Uterus (tissue), 3 donors: ENCODE measurements at regions not wholly inside any gene's neighbourhood (a gene's known extent, or its start where the extent isn't known, plus 50 kb on each side); places are given as distances from the start of the nearest gene placed in this dataset.

Experiments used
- DNase-seq, 2 donors: peaks; one replicate each; pipeline ENCODE4 v3.0.0-alpha.2; 2019 to 2020
- H3K27ac ChIP-seq, 2 donors: fragments of 200-600 bp; sonication (generic); 1 replicate in 1 of 2; 2 replicates in 1 of 2; pipeline ENCODE4 v1.5.1; 2016 to 2018
- H3K27me3 ChIP-seq, 2 donors: fragments of 200-600 bp; sonication (generic); one replicate each; pipeline ENCODE4 v1.5.1; 2018 to 2019; ENCODE audit warnings: control low read depth in 1 of 2
- H3K36me3 ChIP-seq, 2 donors: fragments of 200-600 bp; sonication (generic); one replicate each; pipeline ENCODE4 v1.5.1; 2019; ENCODE audit warnings: control low read depth in 1 of 2
- H3K4me1 ChIP-seq, 2 donors: fragments of 200-600 bp; sonication (generic); one replicate each; pipeline ENCODE4 v1.5.1; 2018 to 2019; ENCODE audit warnings: control low read depth in 1 of 2
- H3K4me3 ChIP-seq, 2 donors: fragments of 200-600 bp; sonication (generic); 1 replicate in 1 of 2; 2 replicates in 1 of 2; pipeline ENCODE4 v1.5.1; 2018 to 2019; ENCODE audit warnings: mild to moderate bottlenecking in 1 of 2
- H3K9me3 ChIP-seq, 2 donors: fragments of 200-600 bp; sonication (generic); one replicate each; pipeline ENCODE4 v1.5.1; 2019; ENCODE audit warnings: control low read depth in 1 of 2
- POLR2A ChIP-seq, 2 donors: fragments of 450-650 bp; IDR thresholded peaks; one replicate each; pipeline ENCODE4 v1.6.1; 2016; ENCODE audit warnings: antibody characterized with exemption in 2 of 2, mild to moderate bottlenecking in 1 of 2, moderate library complexity in 1 of 2
- intact Hi-C: fragments of 100-400 bp; cut with DNase I; formaldehyde crosslinking; loops from one replicate; pipeline ENCODE4 v1.15.1; 2023; ENCODE audit warnings: low total_unique reads
- TF ChIP-seq, protein P1 (sequence below), 4 experiments: fragments of 200-600 bp in 2 of 4; fragments of 450-650 bp in 2 of 4; sonication (generic) in 2 of 4; IDR thresholded peaks; one replicate each; pipeline ENCODE4 v1.5.1; 2016 to 2019; ENCODE audit warnings: antibody characterized with exemption in 4 of 4, mild to moderate bottlenecking in 2 of 4, moderate library complexity in 1 of 4
- donor health status: DM: yes; HTN: yes; CAD: no.

DNA sequence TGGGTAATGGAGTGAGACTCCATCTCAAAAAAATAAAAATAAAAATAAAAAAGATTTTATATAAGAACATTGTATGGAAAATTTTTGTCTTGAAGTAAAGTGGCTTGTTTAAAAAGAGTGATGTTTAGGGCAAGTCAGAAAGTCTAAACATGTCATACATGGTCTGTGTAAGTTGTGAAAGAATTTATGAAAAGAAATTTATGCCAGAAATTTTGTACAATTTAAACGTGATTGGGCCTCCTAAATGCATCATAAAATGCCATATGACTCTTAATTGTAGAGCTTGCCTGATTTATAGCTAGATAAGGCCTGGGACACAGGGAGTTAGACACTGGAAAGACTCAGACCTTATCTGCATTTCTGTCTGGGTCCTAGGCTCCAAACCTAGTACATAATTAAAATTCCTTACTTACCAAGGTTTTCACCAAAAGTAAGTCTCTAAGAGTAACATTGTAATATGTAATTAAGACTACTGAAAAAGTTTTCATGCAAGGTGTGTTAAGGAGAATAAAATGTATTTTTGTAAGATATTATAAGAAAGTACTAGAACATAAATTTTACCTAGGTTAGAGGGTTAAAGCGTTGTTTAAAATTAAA, 110.5 kb downstream of the AASDHPPT start:
- H3K9me3 ChIP-seq, result no peaks in the 10 kb centered on the region
- TF ChIP-seq, protein P1, sequence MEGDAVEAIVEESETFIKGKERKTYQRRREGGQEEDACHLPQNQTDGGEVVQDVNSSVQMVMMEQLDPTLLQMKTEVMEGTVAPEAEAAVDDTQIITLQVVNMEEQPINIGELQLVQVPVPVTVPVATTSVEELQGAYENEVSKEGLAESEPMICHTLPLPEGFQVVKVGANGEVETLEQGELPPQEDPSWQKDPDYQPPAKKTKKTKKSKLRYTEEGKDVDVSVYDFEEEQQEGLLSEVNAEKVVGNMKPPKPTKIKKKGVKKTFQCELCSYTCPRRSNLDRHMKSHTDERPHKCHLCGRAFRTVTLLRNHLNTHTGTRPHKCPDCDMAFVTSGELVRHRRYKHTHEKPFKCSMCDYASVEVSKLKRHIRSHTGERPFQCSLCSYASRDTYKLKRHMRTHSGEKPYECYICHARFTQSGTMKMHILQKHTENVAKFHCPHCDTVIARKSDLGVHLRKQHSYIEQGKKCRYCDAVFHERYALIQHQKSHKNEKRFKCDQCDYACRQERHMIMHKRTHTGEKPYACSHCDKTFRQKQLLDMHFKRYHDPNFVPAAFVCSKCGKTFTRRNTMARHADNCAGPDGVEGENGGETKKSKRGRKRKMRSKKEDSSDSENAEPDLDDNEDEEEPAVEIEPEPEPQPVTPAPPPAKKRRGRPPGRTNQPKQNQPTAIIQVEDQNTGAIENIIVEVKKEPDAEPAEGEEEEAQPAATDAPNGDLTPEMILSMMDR (IDR thresholded peaks at IDR 0.05), result no peak
- no peak for TF ChIP-seq POLR2A (IDR thresholded peaks at IDR 0.05)
- no peaks in the 10 kb centered on the region for H3K36me3 ChIP-seq
- no peak overlapping the region for H3K27ac ChIP-seq
- no peak for DNase-seq
- no peaks in the 10 kb centered on the region for H3K27me3 ChIP-seq
- H3K4me1 ChIP-seq, result no peaks in the 10 kb centered on the region
- intact Hi-C loops, result no loop called here
- no peak overlapping the region for H3K4me3 ChIP-seq

DNA sequence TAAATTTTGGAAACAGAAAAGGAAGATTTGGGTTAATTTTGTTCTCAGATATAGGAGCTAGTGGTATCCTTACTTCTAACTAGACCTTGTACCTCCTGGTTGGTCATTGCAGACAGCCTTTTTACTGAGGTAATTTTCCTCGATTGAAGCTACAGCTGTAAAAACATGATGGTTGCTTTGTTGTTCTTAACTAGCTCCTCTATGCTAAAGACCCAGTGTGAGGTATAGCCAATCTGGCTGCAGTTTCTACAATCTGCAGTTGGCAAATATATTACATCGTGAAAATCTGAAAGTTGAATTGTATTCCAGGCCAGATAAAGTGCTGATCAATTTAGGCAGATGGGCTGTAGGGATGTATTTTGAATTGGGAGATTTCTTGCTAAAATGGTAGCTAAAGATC, 116.5 kb downstream of the AASDHPPT start:
- H3K36me3 ChIP-seq, result no peaks in the 10 kb centered on the region
- H3K27ac ChIP-seq, result no peak overlapping the region
- no peak for DNase-seq
- no peaks in the 10 kb centered on the region for H3K27me3 ChIP-seq
- no peak for TF ChIP-seq POLR2A (IDR thresholded peaks at IDR 0.05)
- TF ChIP-seq, protein P1 (IDR thresholded peaks at IDR 0.05), result no peak
- no peaks in the 10 kb centered on the region for H3K4me1 ChIP-seq
- H3K9me3 ChIP-seq, result no peaks in the 10 kb centered on the region
- H3K4me3 ChIP-seq, result no peak overlapping the region
- intact Hi-C loops, result no loop called here

DNA sequence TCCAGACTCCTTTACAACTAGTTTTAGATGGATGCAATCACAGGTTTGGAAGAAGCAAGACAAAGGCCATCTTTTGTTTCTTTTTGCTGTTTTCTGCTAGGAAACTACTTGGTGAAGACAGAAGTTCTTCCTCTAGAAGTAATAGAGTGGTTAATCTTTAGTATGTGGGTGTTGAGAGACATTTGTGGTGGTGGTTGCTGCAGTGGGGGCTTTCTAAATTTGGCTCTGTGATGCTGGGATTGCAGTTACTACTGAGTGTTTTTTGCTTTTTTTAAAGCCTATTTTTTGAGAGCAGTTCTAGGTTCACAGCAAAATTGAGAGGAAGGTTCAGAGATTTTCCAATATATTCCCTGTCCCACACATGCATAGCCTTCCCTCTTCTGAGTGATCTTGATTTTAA, 120.0 kb downstream of the AASDHPPT start:
- H3K27ac ChIP-seq, result no peak overlapping the region

DNA sequence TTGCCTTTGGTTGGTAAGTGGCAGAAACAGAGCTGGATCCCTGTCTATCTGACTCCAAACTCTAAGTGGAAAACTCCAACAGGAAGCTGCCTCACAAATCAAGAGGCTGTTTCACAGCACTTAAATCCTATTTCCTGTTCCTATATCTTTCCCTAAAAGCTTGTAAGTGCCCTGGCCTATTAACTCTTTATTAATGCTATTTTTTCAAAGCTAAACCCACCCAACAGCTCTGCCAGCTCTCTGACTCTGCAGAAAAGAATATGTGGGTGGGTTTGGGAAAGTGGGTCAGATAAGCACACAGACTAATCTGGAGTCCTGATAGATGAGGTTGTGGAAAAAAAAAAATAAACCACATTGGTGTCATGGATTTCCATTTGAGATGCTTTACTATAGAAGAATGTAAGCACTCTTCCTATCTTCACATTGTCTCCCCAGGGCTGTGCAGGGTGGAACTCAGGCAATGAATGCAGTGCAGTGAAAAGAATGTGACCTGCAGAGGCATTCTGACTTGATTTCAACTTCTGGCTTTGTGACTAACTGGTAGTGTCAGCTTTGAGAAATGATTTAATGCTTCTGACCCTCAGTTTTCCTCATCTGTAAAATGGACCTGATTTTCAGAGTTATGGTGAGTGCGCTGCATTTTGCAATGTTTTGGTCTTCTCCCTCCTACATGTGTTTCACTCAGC, 125.6 kb downstream of the AASDHPPT start:
- Histone ChIP-seq H3K27ac (no peak overlapping the region), H3K4me3 (no peak overlapping the region), H3K9me3 (no peaks in the 10 kb centered on the region), H3K36me3 (no peaks in the 10 kb centered on the region), H3K4me1 (no peaks in the 10 kb centered on the region), H3K27me3 (no peaks in the 10 kb centered on the region)
- DNase-seq, result no peak
- intact Hi-C loops, result no loop called here
- no peak for TF ChIP-seq POLR2A (IDR thresholded peaks at IDR 0.05)
- TF ChIP-seq, protein P1 (IDR thresholded peaks at IDR 0.05), result no peak

More for the DNA sequence above, 120.0 kb downstream of the AASDHPPT start:
- no peaks in the 10 kb centered on the region for H3K36me3 ChIP-seq
- no peaks in the 10 kb centered on the region for H3K9me3 ChIP-seq
- DNase-seq, result no peak
- H3K4me1 ChIP-seq, result no peaks in the 10 kb centered on the region
- TF ChIP-seq POLR2A (IDR thresholded peaks at IDR 0.05), result no peak
- TF ChIP-seq, protein P1 (IDR thresholded peaks at IDR 0.05), result no peak
- intact Hi-C loops, result no loop called here
- H3K4me3 ChIP-seq, result no peak overlapping the region
- no peaks in the 10 kb centered on the region for H3K27me3 ChIP-seq

DNA sequence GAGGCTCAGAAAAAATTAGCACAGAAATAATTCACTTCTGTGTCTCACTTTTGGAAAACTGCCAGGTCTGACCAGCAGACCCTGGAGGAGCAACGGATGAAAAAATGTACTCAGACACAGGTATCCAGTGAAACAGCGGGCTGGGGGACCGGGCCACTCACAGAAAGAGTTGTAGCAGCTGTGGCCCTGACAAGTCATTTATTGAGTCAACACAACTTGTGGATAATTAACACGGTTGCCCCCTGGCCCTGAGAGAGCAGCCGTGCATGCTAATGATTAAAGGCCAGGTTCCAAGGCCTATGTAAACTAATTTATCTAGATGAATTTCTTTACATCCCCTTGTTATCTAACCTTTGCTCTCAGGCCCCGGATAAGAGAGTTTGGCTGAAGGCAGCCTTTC, 131.3 kb downstream of the AASDHPPT start:
- intact Hi-C loops, result no loop called here
- Histone ChIP-seq H3K27ac (no peak overlapping the region), H3K36me3 (no peaks in the 10 kb centered on the region), H3K4me3 (no peak overlapping the region), H3K9me3 (no peaks in the 10 kb centered on the region), H3K27me3 (no peaks in the 10 kb centered on the region), H3K4me1 (no peaks in the 10 kb centered on the region)
- DNase-seq, result no peak
- no peak for TF ChIP-seq POLR2A (IDR thresholded peaks at IDR 0.05)
- TF ChIP-seq, protein P1 (IDR thresholded peaks at IDR 0.05), result no peak
